HG02870 (cell line): ENCODE measurements at regions not wholly inside any gene's neighbourhood (a gene's known extent, or its start where the extent isn't known, plus 50 kb on each side); places are given as distances from the start of the nearest gene placed in this dataset.
"Not testable (repeated sequence)": the region's sequence is repeated elsewhere in the genome, so short reads cannot be mapped to it uniquely, and the experiment has no call there.

Experiments
- ATAC-seq: cut with Tn5 transposase; IDR thresholded peaks from one replicate; pipeline ENCODE4 v1.9.1; 2021; ENCODE audit warnings: mild to moderate bottlenecking, moderate library complexity; ENCODE audit not compliant: unreplicated experiment

DNA sequence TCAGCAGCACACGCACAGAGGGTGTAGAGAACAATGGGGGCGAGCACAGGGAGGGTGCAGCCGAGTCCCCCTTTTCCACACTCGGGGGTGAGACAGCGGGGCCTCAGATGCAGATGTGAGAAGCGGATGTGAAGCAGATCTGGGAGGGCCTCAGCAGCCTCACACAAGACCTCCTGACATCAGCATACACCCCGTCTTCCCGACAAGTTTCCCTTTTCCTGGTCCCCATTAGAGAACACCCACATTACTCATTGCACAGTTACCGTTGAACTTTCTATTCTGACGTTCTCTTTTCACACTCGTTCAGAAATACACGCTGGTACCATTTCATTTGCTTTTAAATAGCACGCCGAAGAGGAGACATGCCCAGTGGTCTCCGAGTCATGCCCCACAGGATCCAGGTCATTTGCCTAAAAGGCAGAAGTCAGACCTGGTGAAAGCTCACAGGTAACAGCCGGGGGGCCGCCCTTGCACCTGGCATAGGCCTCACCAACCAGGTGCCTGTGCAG is 129.5 kb upstream of the ID2 start:
- ATAC-seq = peak; percentile 38

DNA sequence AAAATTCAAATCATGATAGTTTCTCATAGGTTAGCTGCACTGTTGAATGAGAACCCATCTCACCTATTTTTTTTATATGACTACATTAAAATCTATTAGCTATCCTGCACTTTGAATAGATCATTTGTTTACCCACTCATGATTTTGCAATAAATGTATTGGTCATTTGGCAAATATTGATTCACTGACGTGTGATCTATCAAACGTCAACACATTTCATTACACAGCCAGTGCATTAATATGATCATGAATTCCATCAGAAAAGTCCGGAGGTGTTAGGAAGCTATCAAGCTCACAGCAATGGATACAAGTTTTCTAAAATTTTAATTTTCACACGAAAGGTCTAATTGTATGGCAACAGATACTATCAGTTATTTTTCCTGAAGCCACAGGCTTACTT is 128.2 kb upstream of the ID2 start:
- no peak for ATAC-seq

DNA sequence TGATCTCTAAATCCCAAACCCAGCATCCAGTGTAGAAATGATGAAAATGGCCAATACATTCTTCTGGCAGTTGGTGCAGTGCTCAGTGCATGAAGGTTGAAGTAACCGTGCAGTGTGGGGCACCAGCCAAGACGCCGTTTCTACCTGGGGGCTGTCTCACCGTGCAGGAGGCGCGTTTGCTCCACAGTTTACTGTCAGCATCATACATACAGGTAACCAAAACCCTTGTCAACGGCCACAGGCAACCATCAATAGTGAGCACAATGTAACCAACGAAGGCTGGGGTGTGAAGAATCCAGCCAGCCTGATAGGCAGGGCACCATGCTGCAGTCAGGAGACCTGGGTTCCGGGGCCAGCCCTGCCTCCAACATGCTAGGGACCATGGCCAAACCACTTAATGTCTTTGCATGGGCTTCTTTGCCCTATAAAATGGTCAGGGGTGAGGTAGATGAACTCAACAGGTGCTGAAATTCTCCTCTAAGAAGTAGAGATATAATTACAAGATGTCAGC is 127.5 kb upstream of the ID2 start:
- ATAC-seq = no peak

DNA sequence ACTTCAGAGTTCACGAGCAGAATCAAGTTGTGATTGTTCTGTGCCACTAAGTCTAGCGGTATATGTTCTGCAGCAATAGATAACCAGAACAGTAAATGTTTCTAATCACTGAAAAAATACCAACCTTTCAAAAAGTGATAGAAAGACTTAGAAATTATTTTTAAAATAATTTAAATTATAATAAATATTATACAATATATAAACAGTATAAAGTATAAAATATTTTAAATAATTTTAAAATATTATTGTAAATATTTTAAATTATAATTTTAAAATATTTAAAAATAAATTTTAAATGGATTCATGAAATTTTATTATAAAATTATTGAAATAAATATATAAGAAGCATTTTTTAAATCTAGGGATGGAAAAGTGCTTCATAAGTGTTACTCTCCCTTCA is 126.3 kb upstream of the ID2 start:
- ATAC-seq = no peak

DNA sequence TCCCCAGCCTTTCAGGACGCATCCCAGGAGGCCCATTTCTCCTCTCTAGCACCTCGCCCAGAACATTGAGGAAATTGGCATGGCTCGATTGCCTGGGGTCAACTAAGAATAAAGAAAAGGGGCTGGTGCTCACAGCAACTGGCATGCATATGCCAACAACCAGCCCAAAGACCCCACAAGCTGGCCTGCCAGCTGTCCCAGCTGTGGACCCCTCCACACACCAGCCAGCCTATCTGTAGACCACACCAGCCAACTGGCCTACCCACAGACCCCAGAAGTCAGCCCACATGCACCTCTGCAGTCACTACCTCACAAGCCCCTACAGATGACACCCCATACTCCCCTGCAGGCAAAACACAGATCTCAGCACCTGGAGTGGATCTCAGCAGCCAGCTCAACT is 123.8 kb upstream of the ID2 start:
- no peak for ATAC-seq

DNA sequence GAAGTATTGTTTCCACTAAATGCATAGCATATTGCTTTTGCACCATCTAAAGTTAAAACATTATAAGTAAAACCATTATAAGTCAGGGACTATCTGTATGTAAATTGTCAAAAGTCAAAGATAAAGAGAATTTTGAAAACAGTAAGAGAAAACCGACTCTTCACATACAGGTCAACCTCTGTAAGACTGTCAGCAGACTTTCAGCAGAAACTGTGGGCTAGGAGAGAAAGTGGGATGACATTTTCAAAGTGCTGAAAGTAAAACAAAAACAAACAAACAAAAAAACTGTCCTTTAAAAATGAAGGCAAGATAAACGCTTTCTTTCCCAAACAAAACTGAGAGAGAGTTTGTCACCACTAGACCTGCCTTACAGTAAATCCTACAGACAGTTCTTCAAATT is 122.9 kb upstream of the ID2 start:
- ATAC-seq = no peak

DNA sequence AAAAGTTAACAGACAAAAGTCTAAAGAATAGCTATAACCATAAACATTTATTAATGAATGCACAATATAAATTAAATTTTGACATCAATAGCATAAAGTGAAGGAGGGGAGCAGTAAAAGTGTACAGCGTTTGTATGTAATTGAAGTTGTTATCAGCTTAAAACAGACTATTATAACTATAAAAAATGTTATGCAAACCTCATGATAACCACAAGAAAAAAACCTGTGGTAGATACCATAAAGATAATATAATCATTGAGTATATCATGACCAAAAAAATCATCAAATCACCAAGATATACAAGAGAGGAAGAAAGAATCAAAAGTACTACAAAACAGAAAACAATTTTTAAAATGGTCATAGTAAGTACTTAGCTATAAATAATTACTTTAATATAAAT is 122.1 kb upstream of the ID2 start:
- ATAC-seq = no peak

DNA sequence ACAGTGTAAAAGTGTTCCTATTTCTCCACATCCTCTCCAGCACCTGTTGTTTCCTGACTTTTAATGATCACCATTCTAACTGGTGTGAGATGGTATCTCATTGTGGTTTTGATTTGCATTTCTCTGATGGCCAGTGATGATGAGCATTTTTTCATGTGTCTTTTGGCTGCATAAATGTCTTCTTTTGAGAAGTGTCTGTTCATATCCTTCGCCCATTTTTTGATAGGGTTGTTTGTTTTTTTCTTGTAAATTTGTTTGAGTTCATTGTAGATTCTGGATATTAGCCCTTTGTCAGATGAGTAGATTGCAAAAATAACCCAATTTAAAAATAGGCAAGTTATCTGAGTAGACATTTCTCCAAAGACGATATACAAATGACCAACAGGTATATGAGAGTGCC is 120.2 kb upstream of the ID2 start:
- ATAC-seq = not testable (repeated sequence)

DNA sequence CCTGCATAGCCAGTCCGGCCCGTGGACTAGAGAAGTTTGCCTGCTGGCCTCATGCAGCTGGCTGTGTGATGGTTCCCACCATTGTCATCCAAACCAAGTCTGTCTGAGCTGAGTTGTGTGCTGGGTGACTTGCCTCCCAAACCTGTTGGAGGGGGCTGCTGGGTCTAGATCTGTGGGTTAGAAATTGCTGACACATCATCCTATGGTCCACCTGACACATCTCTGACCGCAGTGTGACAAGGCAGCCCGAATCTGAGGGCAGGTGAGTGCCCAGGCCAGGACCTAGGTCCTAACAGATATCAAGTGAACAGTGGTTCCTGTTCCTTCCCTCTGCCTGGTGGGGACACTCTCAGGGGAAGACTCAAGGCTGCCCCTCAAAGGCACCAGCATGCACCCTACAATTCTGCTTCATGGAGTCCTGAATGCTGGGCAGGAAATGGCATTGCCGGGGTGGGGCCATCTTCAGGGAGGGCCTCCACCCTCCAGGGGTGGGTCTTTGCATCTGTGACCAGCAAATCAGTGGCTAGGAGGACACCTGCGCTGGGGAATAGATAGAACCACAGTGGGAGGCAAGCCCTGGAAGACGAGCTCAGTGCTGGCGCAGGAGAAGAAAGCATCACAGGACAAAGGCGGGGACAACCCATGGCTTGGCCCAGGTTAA is 117.9 kb upstream of the ID2 start:
- ATAC-seq = no peak

DNA sequence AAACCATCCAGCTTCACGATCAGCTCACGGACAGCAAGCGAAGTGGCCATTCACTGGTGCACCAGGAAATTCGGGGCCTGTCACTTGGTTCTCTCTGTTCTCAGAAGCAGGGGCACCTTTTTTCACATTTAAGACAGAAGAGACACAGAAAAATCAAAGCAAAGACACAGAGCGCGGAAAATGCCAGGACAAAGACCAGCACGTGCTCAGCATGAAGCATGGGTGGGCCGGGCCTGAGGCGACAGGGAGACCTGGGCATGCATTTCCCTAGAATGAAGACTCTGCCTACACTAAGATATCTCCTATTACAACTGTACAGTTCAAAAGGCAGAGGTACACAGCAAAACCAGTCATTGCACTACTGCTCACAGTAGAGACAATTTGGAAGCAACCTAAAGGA is 117.4 kb upstream of the ID2 start:
- no peak for ATAC-seq

DNA sequence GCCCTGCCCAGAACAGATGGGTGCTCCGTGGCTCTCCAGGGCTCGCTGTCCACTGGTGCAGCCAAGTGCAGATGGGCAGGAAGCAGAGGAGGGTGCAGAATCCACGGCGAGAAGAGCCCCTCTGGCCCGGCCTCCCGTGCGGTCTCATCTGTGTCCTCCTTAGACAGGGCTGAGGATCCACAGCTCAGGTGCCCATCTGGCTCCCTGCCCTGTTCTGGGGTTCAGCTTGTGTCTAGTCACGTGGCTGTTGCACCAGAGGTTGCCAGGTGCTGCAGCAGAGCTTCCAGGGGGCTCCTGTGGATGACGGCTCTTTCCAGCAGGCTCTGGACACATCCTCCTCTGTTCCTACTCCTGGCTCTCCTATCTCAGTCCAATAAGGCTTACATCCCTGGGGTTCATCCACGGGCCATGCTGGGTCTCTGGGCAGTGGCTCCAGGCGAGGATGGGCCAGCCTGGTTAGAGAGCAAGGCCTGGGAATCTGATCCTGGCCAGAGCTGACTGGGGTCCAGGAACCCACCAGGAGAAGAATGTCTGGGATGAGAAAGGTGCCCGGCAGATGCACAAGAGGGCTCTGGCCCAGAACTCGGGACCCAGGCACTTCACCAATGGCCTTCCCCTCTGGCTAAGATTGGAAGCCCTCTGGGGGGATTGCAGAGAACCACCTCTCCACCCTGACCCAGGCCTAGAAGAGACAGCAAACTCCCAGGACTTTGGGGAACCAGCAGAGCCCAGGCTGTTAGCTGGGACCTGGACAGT is 116.3 kb upstream of the ID2 start:
- ATAC-seq = no peak

DNA sequence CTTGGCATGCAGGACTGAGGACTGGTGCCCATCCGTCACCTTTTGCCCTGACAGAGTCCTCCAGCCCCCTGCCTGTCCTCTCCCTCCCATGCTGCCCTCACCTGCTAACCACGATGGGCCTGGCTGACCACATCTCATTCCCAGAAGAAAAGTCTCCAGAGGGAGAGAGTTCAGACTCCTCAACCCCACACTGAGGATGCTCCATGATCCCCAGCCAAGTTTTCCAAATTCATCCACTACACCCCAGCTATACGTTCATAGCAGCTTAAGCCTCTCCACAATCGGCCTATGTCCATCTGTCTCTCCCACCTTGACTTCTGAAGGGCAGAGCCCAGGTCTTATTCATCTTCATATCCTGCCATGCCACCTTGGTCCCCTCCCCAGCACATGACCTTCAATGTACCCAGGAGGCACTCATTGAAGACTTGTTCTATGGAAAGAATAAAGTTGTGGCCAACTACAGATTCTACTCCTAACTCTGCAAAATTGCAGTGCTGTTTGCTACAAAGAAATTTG is 115.6 kb upstream of the ID2 start:
- ATAC-seq = no peak

DNA sequence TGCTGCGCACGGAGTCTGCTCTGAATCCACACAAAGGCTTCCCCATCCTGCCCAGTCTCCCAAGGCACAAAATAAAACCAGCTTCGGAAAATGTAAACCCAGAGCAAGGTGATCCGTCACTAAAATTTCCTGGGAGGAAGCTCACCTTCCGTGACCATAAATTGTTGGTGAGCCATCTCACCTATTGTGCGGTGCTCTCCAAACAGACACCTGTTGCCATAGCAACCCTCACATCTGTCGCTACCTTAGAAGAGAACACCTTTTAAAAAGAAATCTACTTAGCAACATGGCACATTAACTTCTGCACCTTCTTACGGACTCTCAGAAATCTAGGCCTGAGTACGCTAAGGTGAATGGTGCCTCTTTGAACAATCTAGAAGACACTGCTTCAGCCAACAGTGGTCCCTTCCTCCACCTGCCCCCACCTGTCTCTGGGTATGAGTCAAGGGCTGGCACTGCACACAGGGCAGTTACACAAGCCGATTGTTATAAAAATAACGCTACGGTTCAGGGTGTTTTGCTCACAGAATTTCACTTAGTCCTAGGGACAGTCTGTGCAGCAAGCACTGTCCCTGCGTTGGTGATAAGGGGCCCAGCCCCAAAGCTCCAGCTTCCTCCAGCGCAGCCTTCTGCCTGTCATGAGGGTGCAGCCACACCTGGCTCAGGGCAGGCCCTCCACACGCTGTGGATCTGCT is 114.9 kb upstream of the ID2 start:
- ATAC-seq = no peak

DNA sequence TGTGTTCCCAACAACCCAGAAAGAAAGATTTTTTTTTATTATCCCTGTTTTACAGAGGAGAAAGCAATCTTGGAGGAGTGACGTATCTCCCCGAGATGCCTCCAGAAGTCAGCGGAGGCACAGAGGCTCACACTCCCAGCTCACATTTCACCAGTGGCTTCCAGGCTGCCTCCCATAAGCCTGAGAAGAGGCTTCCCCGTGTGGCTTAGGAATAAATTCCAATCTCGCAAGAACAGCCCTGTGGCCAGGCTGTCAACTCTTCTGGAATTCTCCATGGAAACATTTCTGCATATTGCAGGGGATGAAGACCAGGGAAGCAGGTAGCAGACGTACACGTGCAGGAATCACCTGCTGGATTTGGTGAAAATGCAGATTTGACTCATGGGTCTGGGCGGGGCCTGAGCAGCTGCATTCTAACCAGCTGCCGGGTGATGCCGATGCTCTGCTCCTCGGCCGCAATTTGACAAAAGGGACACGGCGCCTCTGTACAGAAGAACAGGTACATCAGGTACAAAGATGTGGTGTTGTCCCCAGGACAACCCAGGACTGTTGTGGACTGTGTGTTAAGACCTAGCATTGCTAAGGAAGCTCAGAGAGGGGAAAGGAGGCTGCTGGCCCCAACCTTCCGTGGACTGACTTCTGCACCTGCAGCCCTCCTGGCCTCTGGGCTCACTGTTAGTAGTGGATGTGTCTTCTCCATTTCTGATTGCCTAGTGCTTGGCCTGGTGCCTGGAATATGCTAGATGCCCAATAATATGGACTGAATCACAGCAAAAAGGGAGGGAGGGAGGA is 114.2 kb upstream of the ID2 start:
- ATAC-seq = no peak

DNA sequence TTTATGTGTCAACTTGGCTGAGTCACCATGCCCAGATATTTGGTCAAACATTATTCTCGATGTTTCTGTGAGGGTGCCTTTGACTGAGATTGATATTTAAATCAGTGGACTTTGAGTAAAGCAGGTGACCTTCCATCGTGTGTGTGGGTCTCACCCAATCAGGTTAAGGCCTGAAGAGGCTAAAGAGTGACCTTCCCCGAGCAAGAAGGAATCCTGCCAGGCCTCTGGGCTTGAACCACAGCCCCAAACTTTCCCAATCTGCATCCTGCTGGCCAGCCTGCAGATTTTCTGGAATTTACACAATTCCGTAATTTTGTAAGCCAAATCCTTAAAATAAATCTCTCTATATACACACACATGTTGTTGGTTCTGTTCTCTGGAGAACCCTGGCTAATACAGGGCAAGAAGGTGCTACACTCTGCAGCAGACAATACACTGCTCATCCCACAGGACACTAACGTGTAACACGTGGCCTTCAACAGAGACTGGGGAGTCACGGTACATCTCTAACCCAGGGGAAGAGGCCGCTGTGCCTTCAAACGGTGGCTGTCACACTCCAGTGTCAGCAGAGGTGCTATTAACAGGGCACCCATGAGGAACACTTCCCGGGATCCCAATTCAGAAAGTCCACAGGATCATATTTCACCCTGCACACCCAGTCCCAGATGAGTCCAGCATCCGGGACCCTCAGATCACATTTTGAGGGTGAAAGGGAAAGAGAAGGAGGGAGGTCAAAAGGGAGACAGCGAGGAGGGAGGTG is 113.1 kb upstream of the ID2 start:
- no peak for ATAC-seq

DNA sequence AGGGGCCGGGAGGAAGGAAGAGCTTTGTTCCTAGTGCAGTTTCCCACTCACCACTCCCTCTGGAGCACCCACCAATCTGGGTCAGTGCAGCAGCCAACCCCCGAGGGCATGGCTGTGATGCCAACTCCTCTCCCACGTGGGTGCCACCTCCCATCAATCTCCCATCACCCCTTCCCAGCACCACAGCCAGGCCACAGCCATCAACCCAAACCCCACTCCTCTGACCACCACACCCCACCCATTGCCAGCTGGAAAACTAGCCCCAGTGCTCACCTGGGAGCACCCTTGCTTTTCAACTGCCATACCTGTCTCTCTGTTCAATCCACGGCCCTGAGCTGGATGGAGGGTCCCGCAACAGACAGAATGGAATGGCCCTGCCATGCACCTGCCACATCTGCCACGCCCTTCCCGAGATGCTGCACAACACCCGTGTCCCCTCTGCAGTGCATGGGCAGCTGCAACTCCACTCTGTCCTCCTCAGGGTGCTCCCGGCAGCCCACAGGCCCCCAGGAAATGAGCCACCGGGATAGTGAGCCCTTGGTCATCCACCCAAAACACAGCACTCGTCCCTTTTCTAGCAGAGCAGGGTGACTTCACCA is 112.4 kb upstream of the ID2 start:
- ATAC-seq = no peak

DNA sequence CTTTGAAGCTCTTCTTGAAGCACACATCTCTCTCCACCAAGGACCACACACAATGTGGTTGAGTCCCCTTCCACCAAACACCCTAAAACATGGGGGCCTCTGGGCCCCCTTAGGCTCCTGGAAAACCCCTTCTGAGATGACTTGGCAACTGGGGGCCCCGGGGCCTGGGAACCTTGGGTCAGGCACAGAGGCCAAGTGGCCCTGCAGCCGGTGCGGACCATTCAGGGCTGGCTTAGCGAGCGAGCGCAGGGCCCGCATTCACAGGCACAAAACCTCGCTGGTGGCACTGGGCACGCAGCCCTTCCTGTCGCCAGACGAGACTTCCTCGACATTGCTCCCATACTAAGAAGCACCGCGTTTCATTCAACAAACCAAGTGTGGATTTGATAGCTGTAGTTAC is 111.2 kb upstream of the ID2 start:
- no peak for ATAC-seq

DNA sequence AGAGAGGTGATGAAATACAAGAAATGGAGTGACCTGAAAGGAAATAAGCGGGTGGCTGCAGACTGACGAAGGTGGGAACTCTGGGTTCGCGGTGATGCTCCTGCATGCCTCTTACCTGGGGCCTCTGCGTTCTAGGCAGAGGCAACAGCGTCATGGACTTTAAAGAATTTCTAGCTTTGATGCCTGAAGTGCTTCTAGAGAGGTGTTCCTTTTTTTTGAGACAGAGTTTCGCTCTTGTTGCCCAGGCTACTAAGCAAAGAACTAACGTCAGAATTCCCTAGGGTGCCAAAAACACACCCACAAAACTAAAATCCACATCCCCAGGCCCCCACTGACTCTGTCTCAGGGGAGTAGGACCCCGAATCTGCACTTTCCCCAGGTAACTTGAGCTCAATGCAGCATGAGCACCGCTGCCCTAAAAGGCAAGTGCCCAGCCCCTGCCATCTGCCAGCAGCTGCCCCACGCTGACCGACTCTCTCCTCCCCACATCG is 110.5 kb upstream of the ID2 start:
- ATAC-seq = no peak

DNA sequence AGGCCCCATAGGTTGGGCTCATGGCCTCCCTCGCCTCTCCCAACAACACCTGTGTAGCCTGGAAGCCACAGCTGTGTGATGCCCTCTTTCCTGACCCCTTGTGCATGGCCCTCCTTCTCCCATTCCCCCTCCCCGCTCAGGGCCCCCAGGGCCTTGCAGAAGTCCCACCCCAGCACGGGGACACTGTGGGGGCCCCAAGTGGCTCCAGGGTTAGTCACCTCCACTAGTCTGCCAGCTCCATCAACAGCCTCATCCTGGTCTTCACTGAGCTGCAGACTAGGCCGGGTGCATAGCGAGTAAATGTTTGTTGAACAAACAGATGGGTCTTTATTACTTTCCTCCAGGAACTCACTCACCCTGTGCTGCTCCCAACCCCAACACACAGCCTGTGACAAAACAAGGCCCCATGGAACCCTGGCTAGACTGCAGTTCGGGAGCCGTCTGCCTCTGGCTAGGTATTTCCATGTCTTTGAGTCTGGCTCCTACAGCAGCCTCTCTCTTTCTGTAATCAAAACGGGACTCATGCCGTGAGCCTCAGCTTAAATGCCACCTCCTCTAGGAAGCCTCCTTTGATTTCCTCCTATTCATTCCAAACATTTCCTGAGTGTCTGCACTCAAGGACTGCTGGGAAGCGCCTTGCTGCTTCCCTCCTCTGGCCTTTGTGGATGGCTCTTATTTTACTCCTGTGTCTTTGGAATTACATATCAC is 109.9 kb upstream of the ID2 start:
- ATAC-seq = no peak
